Panc1 (cell line): ENCODE measurements at regions not wholly inside any gene's neighbourhood (a gene's known extent, or its start where the extent isn't known, plus 50 kb on each side); places are given as distances from the start of the nearest gene placed in this dataset.

Source experiments
- ATAC-seq: fragments of 200-7000 bp; cut with Tn5 transposase; 2 replicates; pipeline ENCODE4 v1.9.1; 2020; ENCODE audit warnings: mild to moderate bottlenecking, moderate library complexity
- BruUV-seq: library from RNA; stranded (reverse); fragments of 400-500 nt; replicated peaks from 2 replicates; lab custom pipeline; 2021; lab: Mats Ljungman, UMichigan
- CTCF ChIA-PET: fragments of 300-600 bp; sonication (Branson Sonifier 250); formaldehyde crosslinking; loops from one replicate; lab custom pipeline; 2022; ENCODE audit warnings: antibody characterized with exemption; lab: Charles Lee
- POLR2A ChIA-PET: fragments of 300-600 bp; sonication (Branson Sonifier 250); formaldehyde crosslinking; loops from one replicate; lab custom pipeline; 2022; ENCODE audit warnings: antibody characterized with exemption; lab: Charles Lee
- DNase-seq: peaks from one replicate; pipeline ENCODE4 v3.0.0-alpha.2; 2010; ENCODE audit warnings: low read depth, low spot score
- H3K27ac ChIP-seq: 2 replicates; pipeline ENCODE4 v1.5.1; 2011; ENCODE audit warnings: mild to moderate bottlenecking, low read length, inconsistent platforms
- H3K27me3 ChIP-seq: fragments of 200-500 bp; sonication (Bioruptor generic); 2 replicates; pipeline ENCODE4 v1.6.0; 2014; ENCODE audit warnings: low read length, inconsistent platforms; ENCODE audit not compliant: control insufficient read depth, insufficient read depth
- H3K36me3 ChIP-seq: fragments of 200-500 bp; sonication (Bioruptor generic); 2 replicates; pipeline ENCODE4 v1.5.1; 2014; ENCODE audit warnings: inconsistent platforms, mild to moderate bottlenecking, low read length, moderate library complexity; ENCODE audit not compliant: control insufficient read depth, insufficient read depth
- H3K4me1 ChIP-seq: 2 replicates; pipeline ENCODE4 v1.5.1; 2011; ENCODE audit warnings: inconsistent platforms, mild to moderate bottlenecking, low read length, moderate library complexity; ENCODE audit not compliant: control insufficient read depth, insufficient read depth
- H3K4me3 ChIP-seq, 2 experiments: 2 replicates each; pipeline ENCODE4 v1.5.1; 2011 to 2012; ENCODE audit warnings: low read depth in 2 of 2, low read length in 2 of 2, mild to moderate bottlenecking in 2 of 2, inconsistent platforms in 1 of 2, moderate library complexity in 1 of 2
- H3K9me3 ChIP-seq: fragments of 200-500 bp; sonication (Bioruptor generic); 2 replicates; pipeline ENCODE4 v1.5.1; 2014; ENCODE audit warnings: low read depth, mild to moderate bottlenecking, inconsistent platforms, low read length, moderate library complexity; ENCODE audit not compliant: control insufficient read depth, insufficient read depth
- CTCF ChIP-seq: fragments of 450-650 bp; IDR thresholded peaks from 2 replicates; pipeline ENCODE4 v1.5.1; 2017; ENCODE audit warnings: mild to moderate bottlenecking
- POLR2AphosphoS5 ChIP-seq: IDR thresholded peaks from 2 replicates; pipeline ENCODE4 v1.6.1; 2012; ENCODE audit warnings: mild to moderate bottlenecking, low read depth, low read length, moderate library complexity
- REST ChIP-seq, 2 experiments: IDR thresholded peaks; 2 replicates each; pipeline ENCODE4 v1.6.1; 2011 to 2012; ENCODE audit warnings: low read depth in 2 of 2, control low read depth in 1 of 2, low read length in 1 of 2, mild to moderate bottlenecking in 1 of 2, moderate library complexity in 1 of 2; ENCODE audit not compliant: insufficient read depth in 1 of 2
- SIN3A ChIP-seq: IDR thresholded peaks from 2 replicates; pipeline ENCODE4 v1.6.1; 2012; ENCODE audit warnings: low read depth, mild to moderate bottlenecking, low read length, moderate library complexity, borderline replicate concordance; ENCODE audit not compliant: insufficient read depth
- TCF7L2 ChIP-seq: IDR thresholded peaks from 2 replicates; pipeline ENCODE4 v1.6.1; 2011; ENCODE audit warnings: mild to moderate bottlenecking, low read depth, low read length, inconsistent platforms
- in situ Hi-C: cut with HindIII; loops from 2 replicates; pipeline ENCODE4 v1.10.0; 2016; ENCODE audit warnings: low sequenced_read_pairs, low pct_unique_long_range_greater_than_20kb
- intact Hi-C: fragments of 100-400 bp; cut with micrococcal nuclease; formaldehyde crosslinking; loops from one replicate; pipeline ENCODE4 v1.10.0; 2022; ENCODE audit not compliant: unreplicated experiment

GRCh38 chr5:10019236-10019635 is 230.5 kb downstream of the ATPSCKMT start:
- TF ChIP-seq TCF7L2: no peak
- no peak for TF ChIP-seq CTCF
- TF ChIP-seq SIN3A: no peak
- TF ChIP-seq POLR2AphosphoS5: no peak
- TF ChIP-seq REST (IDR thresholded peaks at IDR 0.05; ENCODE audit: insufficient read depth in 1 of 2, low read depth in 2 of 2, low read length in 1 of 2): no peak
- CTCF ChIA-PET: no interaction called here
- POLR2A ChIA-PET: no interaction called here

GRCh38 chr5:10018201-10019069 is 231.3 kb downstream of the ATPSCKMT start:
- ATAC-seq (no peak), DNase-seq (no peak)
- ChIA-PET CTCF (no interaction called here), POLR2A (no interaction called here)
- Histone ChIP-seq H3K36me3 (no peaks in the 10 kb centered on the region), H3K4me1 (no peaks in the 10 kb centered on the region), H3K27ac (no peak overlapping the region), H3K9me3 (no peaks in the 10 kb centered on the region), H3K27me3 (no peaks in the 10 kb centered on the region), H3K4me3 (no peak overlapping the region)
- intact Hi-C loops (no loop called here), in situ Hi-C loops (no loop called here)
- TF ChIP-seq TCF7L2 (no peak), CTCF (no peak), REST (IDR thresholded peaks at IDR 0.05; ENCODE audit: insufficient read depth in 1 of 2, low read depth in 2 of 2, low read length in 1 of 2) (no peak), POLR2AphosphoS5 (no peak), SIN3A (no peak)
- BruUV-seq: no TSS peak

More at GRCh38 chr5:10019236-10019635, 230.5 kb downstream of the ATPSCKMT start:
- Histone ChIP-seq H3K27me3 (no peaks in the 10 kb centered on the region), H3K4me1 (no peaks in the 10 kb centered on the region), H3K36me3 (no peaks in the 10 kb centered on the region), H3K4me3 (no peak overlapping the region), H3K9me3 (no peaks in the 10 kb centered on the region), H3K27ac (no peak overlapping the region)
- intact Hi-C loops (no loop called here), in situ Hi-C loops (no loop called here)
- DNase-seq: no peak
- BruUV-seq: no TSS peak
- no peak for ATAC-seq
